Brain microvascular endothelial cell (primary cell): ENCODE measurements at regions not wholly inside any gene's neighbourhood (a gene's known extent, or its start where the extent isn't known, plus 50 kb on each side); places are given as distances from the start of the nearest gene placed in this dataset.
"Not testable (repeated sequence)": the region's sequence is repeated elsewhere in the genome, so short reads cannot be mapped to it uniquely, and the experiment has no call there.

Experiments
- DNase-seq: peaks from one replicate; pipeline ENCODE4 v3.0.0-alpha.2; 2020
- H3K27ac ChIP-seq: fragments of 250-450 bp; sonication (Bioruptor Pico); 2 replicates; pipeline ENCODE4 v1.5.1; 2020; ENCODE audit warnings: mild to moderate bottlenecking, moderate library complexity
- H3K27me3 ChIP-seq: fragments of 250-450 bp; sonication (Bioruptor Pico); replicated peaks from 2 replicates; pipeline ENCODE4 v1.5.1; 2020; ENCODE audit warnings: mild to moderate bottlenecking
- H3K36me3 ChIP-seq: fragments of 250-450 bp; sonication (Bioruptor Pico); replicated peaks from 2 replicates; pipeline ENCODE4 v1.5.1; 2020; ENCODE audit warnings: mild to moderate bottlenecking
- H3K4me3 ChIP-seq: 2 replicates; pipeline ENCODE4 v1.5.1; 2011; ENCODE audit warnings: low read depth, mild to moderate bottlenecking, control low read depth, low read length, moderate library complexity
- in situ Hi-C: cut with HindIII; loops from 2 replicates; pipeline ENCODE4 v1.10.0; 2017; ENCODE audit warnings: low sequenced_read_pairs, low pct_ligation_motif_present
- TF ChIP-seq, protein P1 (sequence below): IDR thresholded peaks from 2 replicates; pipeline ENCODE4 v1.5.1; 2011; ENCODE audit warnings: low read depth, mild to moderate bottlenecking, moderate library complexity, low read length, control low read depth, inconsistent platforms; ENCODE audit errors: missing control alignments

DNA sequence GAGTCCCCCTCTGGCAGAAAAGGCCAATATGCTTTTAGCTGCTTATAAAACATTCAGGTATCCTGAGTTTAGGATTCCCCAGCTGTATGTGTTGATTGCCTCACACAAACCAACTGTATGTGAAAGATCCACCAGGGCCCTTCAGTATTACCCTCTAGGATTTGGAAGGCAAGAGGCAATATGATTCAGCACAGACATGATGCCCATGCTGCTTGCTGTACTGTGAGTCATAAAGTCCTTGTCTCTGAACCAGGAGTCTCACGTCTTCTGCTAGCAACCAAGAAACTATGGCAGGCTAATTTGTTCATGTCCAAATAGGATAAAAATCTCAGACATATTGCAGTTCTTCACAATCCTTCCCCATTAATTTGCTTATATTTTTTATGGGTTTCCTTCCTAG is 789.2 kb upstream of the SLC35B3 start:
- H3K4me3 ChIP-seq, result no peak overlapping the region
- no peak for DNase-seq
- H3K27me3 ChIP-seq, result no peaks in the 10 kb centered on the region
- TF ChIP-seq, protein P1, sequence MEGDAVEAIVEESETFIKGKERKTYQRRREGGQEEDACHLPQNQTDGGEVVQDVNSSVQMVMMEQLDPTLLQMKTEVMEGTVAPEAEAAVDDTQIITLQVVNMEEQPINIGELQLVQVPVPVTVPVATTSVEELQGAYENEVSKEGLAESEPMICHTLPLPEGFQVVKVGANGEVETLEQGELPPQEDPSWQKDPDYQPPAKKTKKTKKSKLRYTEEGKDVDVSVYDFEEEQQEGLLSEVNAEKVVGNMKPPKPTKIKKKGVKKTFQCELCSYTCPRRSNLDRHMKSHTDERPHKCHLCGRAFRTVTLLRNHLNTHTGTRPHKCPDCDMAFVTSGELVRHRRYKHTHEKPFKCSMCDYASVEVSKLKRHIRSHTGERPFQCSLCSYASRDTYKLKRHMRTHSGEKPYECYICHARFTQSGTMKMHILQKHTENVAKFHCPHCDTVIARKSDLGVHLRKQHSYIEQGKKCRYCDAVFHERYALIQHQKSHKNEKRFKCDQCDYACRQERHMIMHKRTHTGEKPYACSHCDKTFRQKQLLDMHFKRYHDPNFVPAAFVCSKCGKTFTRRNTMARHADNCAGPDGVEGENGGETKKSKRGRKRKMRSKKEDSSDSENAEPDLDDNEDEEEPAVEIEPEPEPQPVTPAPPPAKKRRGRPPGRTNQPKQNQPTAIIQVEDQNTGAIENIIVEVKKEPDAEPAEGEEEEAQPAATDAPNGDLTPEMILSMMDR, result no peak
- in situ Hi-C loops, result no loop called here
- H3K27ac ChIP-seq, result no peak overlapping the region
- no peaks in the 10 kb centered on the region for H3K36me3 ChIP-seq

DNA sequence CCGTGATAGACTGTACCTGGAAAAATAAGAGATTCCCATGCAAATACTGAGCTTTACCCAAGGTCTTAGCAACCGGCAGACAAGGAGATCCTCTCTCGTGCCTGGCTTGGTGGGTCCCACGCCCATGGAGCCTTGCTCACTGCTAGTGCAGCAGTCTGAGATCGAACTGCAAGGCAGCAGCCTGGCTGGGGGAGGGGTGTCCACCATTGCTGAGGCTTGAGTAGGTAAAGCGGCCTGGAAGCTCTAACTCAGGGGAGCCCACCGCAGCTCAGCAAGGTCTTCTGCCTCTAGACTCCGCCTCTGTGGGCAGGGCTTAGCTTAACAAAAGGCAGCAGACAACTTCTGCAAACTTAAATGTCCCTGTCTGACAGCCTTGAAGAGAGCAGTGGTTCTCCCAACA is 778.4 kb upstream of the SLC35B3 start:
- H3K4me3 ChIP-seq, in situ Hi-C loops, H3K36me3 ChIP-seq, DNase-seq, H3K27me3 ChIP-seq, H3K27ac ChIP-seq: not testable (repeated sequence)

DNA sequence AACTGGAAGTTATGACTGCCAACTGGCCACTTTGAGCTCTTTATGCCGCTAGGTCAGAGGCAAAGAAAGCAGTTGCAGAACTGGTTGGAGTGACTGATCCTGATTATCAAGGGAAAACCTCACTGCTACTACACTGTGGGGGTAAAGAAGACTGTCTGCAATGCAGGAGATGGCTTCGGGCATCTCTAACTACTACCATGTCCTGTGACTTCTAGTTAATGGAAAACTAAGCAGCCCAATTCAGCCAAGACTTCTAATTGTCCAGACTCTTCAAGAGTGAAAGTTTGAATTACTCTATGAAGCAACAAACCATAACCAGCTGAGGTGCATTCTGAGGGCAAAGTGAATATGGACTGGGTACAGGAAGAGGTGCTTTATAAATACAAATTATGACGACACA is 773.6 kb upstream of the SLC35B3 start:
- in situ Hi-C loops, result no loop called here
- Histone ChIP-seq H3K4me3 (no peak overlapping the region), H3K27ac (no peak overlapping the region), H3K36me3 (no peaks in the 10 kb centered on the region), H3K27me3 (no peaks in the 10 kb centered on the region)
- DNase-seq, result no peak
- TF ChIP-seq, protein P1, result no peak

DNA sequence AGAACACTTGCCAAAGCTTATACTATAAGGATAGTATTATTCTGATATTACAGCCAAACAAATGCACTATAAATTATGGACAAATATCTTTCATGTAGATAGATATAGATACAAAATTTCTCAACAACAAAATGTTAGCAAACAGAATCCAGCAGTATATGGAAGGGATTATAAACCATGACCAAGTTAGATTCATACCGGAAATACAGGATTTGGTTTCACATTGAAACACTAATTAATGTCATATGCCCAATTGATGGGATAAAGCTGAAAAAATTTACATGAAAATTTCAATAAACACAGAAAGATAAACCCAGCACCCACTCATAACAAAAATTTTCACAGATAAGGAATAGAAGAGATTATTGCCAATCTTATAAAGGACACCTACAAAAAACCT is 770.3 kb upstream of the SLC35B3 start:
- Histone ChIP-seq H3K36me3 (no peaks in the 10 kb centered on the region), H3K27me3 (no peaks in the 10 kb centered on the region), H3K4me3 (no peak overlapping the region), H3K27ac (no peak overlapping the region)
- in situ Hi-C loops, result no loop called here
- TF ChIP-seq, protein P1, result no peak
- no peak for DNase-seq

DNA sequence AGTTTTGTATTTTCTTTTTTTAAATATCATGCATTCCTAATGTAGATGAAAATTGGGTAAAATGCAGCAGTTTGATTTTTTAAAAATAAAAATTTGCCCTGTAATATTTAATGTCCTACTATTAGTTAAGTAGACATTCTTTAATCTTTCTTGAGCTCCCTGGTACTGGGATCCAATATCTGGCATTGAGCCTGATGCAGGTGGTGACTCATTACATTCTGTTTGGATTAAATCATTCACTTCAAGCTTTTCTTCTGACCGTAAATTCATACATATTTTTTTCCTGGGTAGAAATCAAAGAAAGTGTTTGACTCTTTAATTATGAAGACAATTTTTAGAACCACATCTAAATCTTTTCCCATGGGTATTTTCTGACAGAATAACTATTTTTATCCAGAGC is 768.8 kb upstream of the SLC35B3 start:
- Histone ChIP-seq H3K27me3 (no peaks in the 10 kb centered on the region), H3K4me3 (no peak overlapping the region), H3K36me3 (no peaks in the 10 kb centered on the region), H3K27ac (no peak overlapping the region)
- in situ Hi-C loops, result no loop called here
- peak; percentile 55 for DNase-seq
- TF ChIP-seq, protein P1, result no peak

DNA sequence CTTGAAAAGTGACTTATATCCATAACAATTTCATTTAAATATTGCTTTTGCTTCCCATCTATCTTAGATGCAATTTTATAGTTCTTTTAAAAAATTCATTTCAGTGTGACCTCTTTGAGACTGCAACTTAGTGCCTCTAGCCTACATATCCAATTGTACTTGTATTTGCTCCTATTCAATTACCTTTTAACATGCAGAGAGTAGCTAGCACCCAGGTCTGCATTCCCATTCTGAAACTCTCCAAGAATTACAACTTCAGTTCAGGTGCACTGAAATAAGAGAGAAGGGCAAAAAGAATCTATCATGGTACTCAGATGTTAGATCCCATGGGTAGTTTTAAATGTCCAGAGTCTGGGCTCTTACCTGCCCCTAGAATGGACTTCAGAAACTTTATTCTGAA is 765.4 kb upstream of the SLC35B3 start:
- DNase-seq, result no peak
- TF ChIP-seq, protein P1, result no peak
- in situ Hi-C loops, result no loop called here

More for the DNA sequence above, 765.4 kb upstream of the SLC35B3 start:
- no peaks in the 10 kb centered on the region for H3K27me3 ChIP-seq
- no peak overlapping the region for H3K27ac ChIP-seq
- no peak overlapping the region for H3K4me3 ChIP-seq
- no peaks in the 10 kb centered on the region for H3K36me3 ChIP-seq
